ENCODE measurements at regions not wholly inside any gene's neighbourhood (a gene's known extent, or its start where the extent isn't known, plus 50 kb on each side); places are given as distances from the start of the nearest gene placed in this dataset.

GRCh38 chr15:85889956-85890619, 95.4 kb upstream of the KLHL25 start:
- no peak for DNase-seq (ENCODE audit: low read depth)

GRCh38 chr15:85890620-85890980, 95.9 kb upstream of the KLHL25 start:
- DNase-seq (ENCODE audit: low read depth), result no peak

- no peak for DNase-seq (ENCODE audit: low read depth)
Measured at GRCh38 chr15:85891470-85891869, 96.7 kb upstream of the KLHL25 start.

- DNase-seq (ENCODE audit: low read depth), result no peak
Measured at GRCh38 chr15:85892232-85892631, 97.5 kb upstream of the KLHL25 start.

- no peak for DNase-seq (ENCODE audit: low read depth)
Measured at GRCh38 chr15:85897207-85897894, 102.6 kb upstream of the KLHL25 start.

- peak; percentile 4 for DNase-seq (ENCODE audit: low read depth)
Measured at GRCh38 chr15:85897895-85898717, 103.4 kb upstream of the KLHL25 start.

GRCh38 chr15:85899927-85900326, 105.2 kb upstream of the KLHL25 start:
- no peak for DNase-seq (ENCODE audit: low read depth)

- DNase-seq (ENCODE audit: low read depth), result no peak
Measured at GRCh38 chr15:85905751-85906450, 111.2 kb upstream of the KLHL25 start.

GRCh38 chr15:85906640-85907039, 111.9 kb upstream of the KLHL25 start:
- DNase-seq (ENCODE audit: low read depth), result no peak

- no peak for DNase-seq (ENCODE audit: low read depth)
Measured at GRCh38 chr15:85910834-85911233, 116.1 kb upstream of the KLHL25 start.

GRCh38 chr15:85913461-85913860, 118.7 kb upstream of the KLHL25 start:
- no peak for DNase-seq (ENCODE audit: low read depth)

- no peak for DNase-seq (ENCODE audit: low read depth)
Measured at GRCh38 chr15:85920956-85921355, 126.2 kb upstream of the KLHL25 start.

GRCh38 chr15:85924088-85924487, 129.4 kb upstream of the KLHL25 start:
- DNase-seq (ENCODE audit: low read depth), result no peak

GRCh38 chr15:85925649-85926237, 131.0 kb upstream of the KLHL25 start:
- no peak for DNase-seq (ENCODE audit: low read depth)

- DNase-seq (ENCODE audit: low read depth), result no peak
Measured at GRCh38 chr15:85926834-85927233, 132.1 kb upstream of the KLHL25 start.

- DNase-seq (ENCODE audit: low read depth), result no peak
Measured at GRCh38 chr15:85927931-85928537, 133.3 kb upstream of the KLHL25 start.

GRCh38 chr15:85929786-85930185, 135.1 kb upstream of the KLHL25 start:
- no peak for DNase-seq (ENCODE audit: low read depth)

GRCh38 chr15:85932391-85932790, 137.7 kb upstream of the KLHL25 start:
- no peak for DNase-seq (ENCODE audit: low read depth)

GRCh38 chr15:85934691-85935090, 140.0 kb upstream of the KLHL25 start:
- no peak for DNase-seq (ENCODE audit: low read depth)

- no peak for DNase-seq (ENCODE audit: low read depth)
Measured at GRCh38 chr15:85935182-85935581, 140.5 kb upstream of the KLHL25 start.

GRCh38 chr15:85937661-85938060, 142.0 kb upstream of the AGBL1 start:
- DNase-seq (ENCODE audit: low read depth), result no peak
